ENCODE measurements at regions not wholly inside any gene's neighbourhood (a gene's known extent, or its start where the extent isn't known, plus 50 kb on each side); places are given as distances from the start of the nearest gene placed in this dataset.

DNA sequence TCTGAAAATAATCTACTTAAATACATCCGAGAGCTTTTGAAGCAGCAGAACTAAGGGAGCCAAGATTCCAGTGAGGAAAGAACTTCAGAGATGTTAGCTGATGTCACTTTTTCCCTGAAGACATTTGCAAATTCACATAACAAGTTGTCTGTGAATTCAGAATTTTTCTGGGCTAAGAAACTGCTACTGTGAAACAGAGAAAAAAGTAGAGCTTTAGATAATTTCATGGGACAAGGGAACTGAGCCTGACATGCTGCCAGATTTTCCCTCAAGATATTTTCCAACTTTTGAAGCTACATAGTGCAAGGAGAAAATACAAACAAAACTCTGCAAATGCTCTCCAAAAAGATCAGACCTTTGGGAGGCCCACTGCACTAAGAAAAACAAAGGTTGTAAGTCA lies 484.2 kb downstream of the ANKRD7 start:
- Histone ChIP-seq H2AFZ (ENCODE audit: low read depth, low read length, severe bottlenecking) (no peak overlapping the region), H4K20me1 (ENCODE audit: low read depth, low read length) (no peaks in the 10 kb centered on the region), H3K27ac (ENCODE audit: low read depth, low read length) (no peak overlapping the region), H3K9ac (ENCODE audit: low read length) (no peak overlapping the region), H3F3A (ENCODE audit: insufficient read depth) (no peaks in the 10 kb centered on the region), H3K36me3 (ENCODE audit: low read length) (no peaks in the 10 kb centered on the region), H3K4me2 (ENCODE audit: low read depth, low read length, poor library complexity, severe bottlenecking) (no peak overlapping the region), H3K79me2 (ENCODE audit: insufficient read depth, low read length) (no peaks in the 10 kb centered on the region), H3K9me3 (ENCODE audit: insufficient read depth, low read length) (no peaks in the 10 kb centered on the region), H3K9me2 (replicated peaks; ENCODE audit: insufficient read depth, low read length) (no peaks in the 10 kb centered on the region), H3K4me3 (ENCODE audit: insufficient read depth, low read length, poor library complexity, severe bottlenecking) (no peak overlapping the region), H3K27me3 (ENCODE audit: low read length) (no peaks in the 10 kb centered on the region)
- TF ChIP-seq, protein P1, sequence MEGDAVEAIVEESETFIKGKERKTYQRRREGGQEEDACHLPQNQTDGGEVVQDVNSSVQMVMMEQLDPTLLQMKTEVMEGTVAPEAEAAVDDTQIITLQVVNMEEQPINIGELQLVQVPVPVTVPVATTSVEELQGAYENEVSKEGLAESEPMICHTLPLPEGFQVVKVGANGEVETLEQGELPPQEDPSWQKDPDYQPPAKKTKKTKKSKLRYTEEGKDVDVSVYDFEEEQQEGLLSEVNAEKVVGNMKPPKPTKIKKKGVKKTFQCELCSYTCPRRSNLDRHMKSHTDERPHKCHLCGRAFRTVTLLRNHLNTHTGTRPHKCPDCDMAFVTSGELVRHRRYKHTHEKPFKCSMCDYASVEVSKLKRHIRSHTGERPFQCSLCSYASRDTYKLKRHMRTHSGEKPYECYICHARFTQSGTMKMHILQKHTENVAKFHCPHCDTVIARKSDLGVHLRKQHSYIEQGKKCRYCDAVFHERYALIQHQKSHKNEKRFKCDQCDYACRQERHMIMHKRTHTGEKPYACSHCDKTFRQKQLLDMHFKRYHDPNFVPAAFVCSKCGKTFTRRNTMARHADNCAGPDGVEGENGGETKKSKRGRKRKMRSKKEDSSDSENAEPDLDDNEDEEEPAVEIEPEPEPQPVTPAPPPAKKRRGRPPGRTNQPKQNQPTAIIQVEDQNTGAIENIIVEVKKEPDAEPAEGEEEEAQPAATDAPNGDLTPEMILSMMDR (IDR thresholded peaks at IDR 0.05; ENCODE audit: insufficient read depth, low read length, poor library complexity, severe bottlenecking): no peak
- no peak for TF ChIP-seq EZH2phosphoT487 (conservative IDR thresholded peaks at IDR 0.05; ENCODE audit: low read length)

DNA sequence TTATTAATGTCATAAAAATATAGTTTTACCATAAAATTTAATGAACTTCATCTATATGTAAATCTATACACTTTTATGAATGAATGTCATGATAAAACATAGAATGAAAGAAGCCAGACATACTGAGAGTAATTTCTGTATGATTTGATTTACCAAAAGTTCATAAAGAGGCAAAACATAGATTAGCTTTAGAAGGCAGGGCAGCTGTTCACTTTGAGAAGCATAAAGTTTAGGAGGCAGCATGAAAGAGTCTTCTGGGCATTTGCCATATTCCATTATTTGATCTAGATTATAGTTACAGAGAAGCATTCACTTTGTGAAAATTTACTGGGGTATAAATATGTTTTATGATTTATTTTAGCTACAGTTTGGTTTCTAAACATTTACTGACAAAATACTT lies 487.2 kb downstream of the ANKRD7 start:
- no peaks in the 10 kb centered on the region for H3K27me3 ChIP-seq (ENCODE audit: low read length)
- H4K20me1 ChIP-seq (ENCODE audit: low read depth, low read length): no peaks in the 10 kb centered on the region
- TF ChIP-seq, protein P1 (IDR thresholded peaks at IDR 0.05; ENCODE audit: insufficient read depth, low read length, poor library complexity, severe bottlenecking): no peak
- TF ChIP-seq EZH2phosphoT487 (conservative IDR thresholded peaks at IDR 0.05; ENCODE audit: low read length): no peak
- H3K9ac ChIP-seq (ENCODE audit: low read length): no peak overlapping the region
- no peaks in the 10 kb centered on the region for H3K36me3 ChIP-seq (ENCODE audit: low read length)
- H2AFZ ChIP-seq (ENCODE audit: low read depth, low read length, severe bottlenecking): no peak overlapping the region
- no peak overlapping the region for H3K4me2 ChIP-seq (ENCODE audit: low read depth, low read length, poor library complexity, severe bottlenecking)
- no peak overlapping the region for H3K4me3 ChIP-seq (ENCODE audit: insufficient read depth, low read length, poor library complexity, severe bottlenecking)
- no peaks in the 10 kb centered on the region for H3K9me3 ChIP-seq (ENCODE audit: insufficient read depth, low read length)
- H3K79me2 ChIP-seq (ENCODE audit: insufficient read depth, low read length): no peaks in the 10 kb centered on the region
- no peaks in the 10 kb centered on the region for H3K9me2 ChIP-seq (replicated peaks; ENCODE audit: insufficient read depth, low read length)
- H3F3A ChIP-seq (ENCODE audit: insufficient read depth): no peaks in the 10 kb centered on the region
- H3K27ac ChIP-seq (ENCODE audit: low read depth, low read length): no peak overlapping the region

DNA sequence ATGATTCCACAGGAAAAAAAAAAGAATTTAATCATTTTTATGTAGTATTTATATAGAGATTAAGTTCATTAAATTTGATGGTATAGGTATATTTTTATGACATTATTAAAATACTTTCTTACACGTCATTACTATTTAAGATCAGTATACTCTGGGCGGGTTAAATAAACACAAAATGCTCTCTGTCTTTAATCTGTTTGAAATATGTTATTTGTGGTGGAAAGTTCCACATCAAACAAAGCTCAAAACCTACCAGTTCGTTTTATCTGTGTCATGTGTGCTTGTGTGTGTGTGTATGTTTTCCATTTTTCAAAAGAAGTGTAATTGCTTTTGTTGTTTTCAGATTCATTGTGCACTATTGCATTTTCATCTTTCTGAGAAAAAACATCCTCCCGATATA lies 488.5 kb downstream of the ANKRD7 start:
- no peak overlapping the region for H3K4me2 ChIP-seq (ENCODE audit: low read depth, low read length, poor library complexity, severe bottlenecking)
- no peak overlapping the region for H2AFZ ChIP-seq (ENCODE audit: low read depth, low read length, severe bottlenecking)
- H3K4me3 ChIP-seq (ENCODE audit: insufficient read depth, low read length, poor library complexity, severe bottlenecking): no peak overlapping the region
- no peaks in the 10 kb centered on the region for H3K27me3 ChIP-seq (ENCODE audit: low read length)
- no peaks in the 10 kb centered on the region for H3K79me2 ChIP-seq (ENCODE audit: insufficient read depth, low read length)
- no peaks in the 10 kb centered on the region for H3K36me3 ChIP-seq (ENCODE audit: low read length)
- TF ChIP-seq, protein P1 (IDR thresholded peaks at IDR 0.05; ENCODE audit: insufficient read depth, low read length, poor library complexity, severe bottlenecking): no peak
- TF ChIP-seq EZH2phosphoT487 (conservative IDR thresholded peaks at IDR 0.05; ENCODE audit: low read length): no peak
- H3K9ac ChIP-seq (ENCODE audit: low read length): no peak overlapping the region
- no peak overlapping the region for H3K27ac ChIP-seq (ENCODE audit: low read depth, low read length)
- no peaks in the 10 kb centered on the region for H3K9me2 ChIP-seq (replicated peaks; ENCODE audit: insufficient read depth, low read length)
- H3F3A ChIP-seq (ENCODE audit: insufficient read depth): no peaks in the 10 kb centered on the region
- H4K20me1 ChIP-seq (ENCODE audit: low read depth, low read length): no peaks in the 10 kb centered on the region
- no peaks in the 10 kb centered on the region for H3K9me3 ChIP-seq (ENCODE audit: insufficient read depth, low read length)
